Omental fat pad (tissue), 3 donors: ENCODE measurements at regions not wholly inside any gene's neighbourhood (a gene's known extent, or its start where the extent isn't known, plus 50 kb on each side); places are given as distances from the start of the nearest gene placed in this dataset.
A peak's percentile ranks its signal among the peaks of the same experiment; 100 is the strongest.

Experiments used
- ATAC-seq: fragments of 150-250 bp; one replicate; pipeline ENCODE4 v1.9.1; 2016; ENCODE audit warnings: mild to moderate bottlenecking, moderate library complexity; ENCODE audit not compliant: low FRiP score
- DNase-seq: peaks from one replicate; pipeline ENCODE4 v3.0.0-alpha.2; 2019; ENCODE audit warnings: low spot score
- CTCF ChIP-seq, 3 donors: fragments of 450-650 bp; IDR thresholded peaks; one replicate each; pipeline ENCODE4 v1.5.1; 2016 to 2017; ENCODE audit warnings: antibody characterized with exemption in 3 of 3, mild to moderate bottlenecking in 3 of 3, moderate library complexity in 2 of 3

- DNase-seq (no peak), ATAC-seq (no peak)
- no peak for TF ChIP-seq CTCF (IDR thresholded peaks at IDR 0.05)
Observed at GRCh38 chr18:55786651-55787272, 198.8 kb upstream of the TCF4 start.

GRCh38 chr18:55783921-55784320 lies 195.9 kb upstream of the TCF4 start:
- no peak for TF ChIP-seq CTCF (IDR thresholded peaks at IDR 0.05)
- no peak for ATAC-seq
- no peak for DNase-seq

- ATAC-seq (no peak), DNase-seq (no peak)
- peak in 1 of 3 donors; percentile 22 for TF ChIP-seq CTCF (IDR thresholded peaks at IDR 0.05)
Observed at GRCh38 chr18:55781481-55781957, 193.5 kb upstream of the TCF4 start.

- ATAC-seq (peak; percentile 49), DNase-seq (no peak)
- TF ChIP-seq CTCF (IDR thresholded peaks at IDR 0.05): no peak
Observed at GRCh38 chr18:55780586-55781071, 192.6 kb upstream of the TCF4 start.

GRCh38 chr18:55779691-55780585 lies 191.9 kb upstream of the TCF4 start:
- peak in 1 of 3 donors; percentile 25 for TF ChIP-seq CTCF (IDR thresholded peaks at IDR 0.05)
- DNase-seq (no peak), ATAC-seq (peak; percentile 83)

- no peak for TF ChIP-seq CTCF (IDR thresholded peaks at IDR 0.05)
- DNase-seq: no peak
- ATAC-seq: no peak
Observed at GRCh38 chr18:55778788-55779690, 191.0 kb upstream of the TCF4 start.
